Keratinocyte (primary cell): ENCODE measurements at regions not wholly inside any gene's neighbourhood (a gene's known extent, or its start where the extent isn't known, plus 50 kb on each side); places are given as distances from the start of the nearest gene placed in this dataset.

Experiments used
- EZH2 ChIP-seq: IDR thresholded peaks from one replicate; pipeline ENCODE4 v1.6.1; 2012; ENCODE audit warnings: inconsistent platforms, mild to moderate bottlenecking, low read length, moderate library complexity
- TF ChIP-seq, protein P1 (sequence below), 3 experiments: IDR thresholded peaks in 1 of 3; conservative IDR thresholded peaks in 1 of 3; optimal IDR thresholded peaks in 1 of 3; 2 replicates in 2 of 3; 3 replicates in 1 of 3; pipeline versions ENCODE3 to v1.5.1; 2011; ENCODE audit warnings: low read length in 3 of 3, mild to moderate bottlenecking in 3 of 3, moderate library complexity in 2 of 3, control low read depth in 1 of 3, inconsistent platforms in 1 of 3; ENCODE audit not compliant: insufficient read depth in 2 of 3; ENCODE audit errors: extremely low read depth in 1 of 3

DNA sequence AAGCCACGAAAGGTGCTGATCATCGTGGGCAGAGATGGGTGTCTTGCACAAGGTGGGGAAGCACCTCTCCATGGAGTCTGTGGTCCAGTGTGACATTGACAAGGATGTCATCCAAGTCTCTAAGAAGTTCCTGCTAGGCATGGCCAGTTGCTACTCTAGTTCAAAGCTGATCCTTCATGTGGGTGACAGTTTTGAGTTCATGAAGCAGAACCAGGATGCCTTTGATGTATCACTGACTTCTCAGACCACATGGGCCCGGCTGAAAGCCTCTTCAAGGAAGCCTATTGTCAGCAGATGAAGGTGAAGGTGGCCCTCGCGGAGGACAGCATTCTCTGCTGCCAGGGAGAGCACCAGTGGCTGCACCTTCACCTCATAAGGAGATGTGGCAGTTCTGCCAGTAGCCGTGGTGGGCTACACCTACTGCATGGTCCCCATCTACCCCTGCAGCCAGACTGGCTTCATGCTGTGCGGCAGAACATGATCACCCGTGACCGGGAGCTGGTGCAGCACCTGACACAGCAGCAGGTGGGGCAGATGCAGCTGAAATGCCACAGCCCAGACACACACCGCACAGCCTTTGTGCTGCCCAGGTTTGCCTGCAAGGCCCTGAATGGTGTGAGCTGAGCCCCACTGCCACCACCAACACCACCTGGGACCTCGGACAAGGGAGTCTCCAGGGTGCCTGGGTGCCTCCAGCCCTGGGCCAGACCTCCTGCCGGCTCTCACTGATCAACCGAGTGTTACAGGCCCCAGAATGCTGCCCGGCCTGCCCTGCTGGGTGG lies 75.0 kb upstream of the SULF2 start:
- TF ChIP-seq, protein P1, sequence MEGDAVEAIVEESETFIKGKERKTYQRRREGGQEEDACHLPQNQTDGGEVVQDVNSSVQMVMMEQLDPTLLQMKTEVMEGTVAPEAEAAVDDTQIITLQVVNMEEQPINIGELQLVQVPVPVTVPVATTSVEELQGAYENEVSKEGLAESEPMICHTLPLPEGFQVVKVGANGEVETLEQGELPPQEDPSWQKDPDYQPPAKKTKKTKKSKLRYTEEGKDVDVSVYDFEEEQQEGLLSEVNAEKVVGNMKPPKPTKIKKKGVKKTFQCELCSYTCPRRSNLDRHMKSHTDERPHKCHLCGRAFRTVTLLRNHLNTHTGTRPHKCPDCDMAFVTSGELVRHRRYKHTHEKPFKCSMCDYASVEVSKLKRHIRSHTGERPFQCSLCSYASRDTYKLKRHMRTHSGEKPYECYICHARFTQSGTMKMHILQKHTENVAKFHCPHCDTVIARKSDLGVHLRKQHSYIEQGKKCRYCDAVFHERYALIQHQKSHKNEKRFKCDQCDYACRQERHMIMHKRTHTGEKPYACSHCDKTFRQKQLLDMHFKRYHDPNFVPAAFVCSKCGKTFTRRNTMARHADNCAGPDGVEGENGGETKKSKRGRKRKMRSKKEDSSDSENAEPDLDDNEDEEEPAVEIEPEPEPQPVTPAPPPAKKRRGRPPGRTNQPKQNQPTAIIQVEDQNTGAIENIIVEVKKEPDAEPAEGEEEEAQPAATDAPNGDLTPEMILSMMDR (optimal IDR thresholded peaks at IDR 0.05 in 1 of 3, IDR thresholded peaks at IDR 0.05 in 1 of 3, conservative IDR thresholded peaks at IDR 0.05 in 1 of 3; ENCODE audit: extremely low read depth in 1 of 3, insufficient read depth in 2 of 3, low read length in 3 of 3), result no peak
- TF ChIP-seq EZH2, result no peak
